WTC11 (cell line): ENCODE measurements at regions not wholly inside any gene's neighbourhood (a gene's known extent, or its start where the extent isn't known, plus 50 kb on each side); places are given as distances from the start of the nearest gene placed in this dataset.

Experiments used
- ATF3 ChIP-seq: sonication (generic); formaldehyde crosslinking; conservative IDR thresholded peaks from 2 replicates; pipeline ENCODE4 v1.8.1; 2022; ENCODE audit warnings: mild to moderate bottlenecking, missing genetic modification reagents
- CTCF ChIP-seq: fragments of 200-600 bp; IDR thresholded peaks from 2 replicates; pipeline ENCODE4 v1.8.0; 2022; ENCODE audit warnings: antibody characterized with exemption
- ESRRA ChIP-seq: sonication (generic); formaldehyde crosslinking; IDR thresholded peaks from 2 replicates; pipeline ENCODE4 v1.8.1; 2022; ENCODE audit warnings: mild to moderate bottlenecking, missing genetic modification reagents, borderline replicate concordance
- ETV6 ChIP-seq: sonication (generic); formaldehyde crosslinking; IDR thresholded peaks from 2 replicates; pipeline ENCODE4 v1.8.1; 2022; ENCODE audit warnings: mild to moderate bottlenecking, missing genetic modification reagents
- KAT7 ChIP-seq: sonication (generic); formaldehyde crosslinking; IDR thresholded peaks from 2 replicates; pipeline ENCODE4 v1.8.1; 2023; ENCODE audit warnings: missing genetic modification reagents, mild to moderate bottlenecking, borderline replicate concordance
- NFE2L1 ChIP-seq: sonication (generic); formaldehyde crosslinking; IDR thresholded peaks from 2 replicates; pipeline ENCODE4 v1.8.1; 2023; ENCODE audit warnings: missing genetic modification reagents
- NR2C2 ChIP-seq: sonication (generic); formaldehyde crosslinking; IDR thresholded peaks from 2 replicates; pipeline ENCODE4 v1.8.0; 2022; ENCODE audit warnings: mild to moderate bottlenecking, missing genetic modification reagents
- NR3C1 ChIP-seq: sonication (generic); formaldehyde crosslinking; conservative IDR thresholded peaks from 2 replicates; pipeline ENCODE4 v1.8.1; 2023; ENCODE audit warnings: low read depth, mild to moderate bottlenecking, missing genetic modification reagents
- SMAD3 ChIP-seq: sonication (generic); formaldehyde crosslinking; IDR thresholded peaks from 2 replicates; pipeline ENCODE4 v1.8.0; 2022; ENCODE audit warnings: missing genetic modification reagents, mild to moderate bottlenecking, borderline replicate concordance
- TP53 ChIP-seq: sonication (generic); formaldehyde crosslinking; IDR thresholded peaks from 2 replicates; pipeline ENCODE4 v1.8.1; 2023; ENCODE audit warnings: mild to moderate bottlenecking, missing genetic modification reagents
- ZNF138 ChIP-seq: sonication (generic); formaldehyde crosslinking; conservative IDR thresholded peaks from 2 replicates; pipeline ENCODE4 v1.8.1; 2022; ENCODE audit warnings: mild to moderate bottlenecking, moderate library complexity, missing genetic modification reagents
- ZNF532 ChIP-seq: fragments of 250-450 bp; sonication (Bioruptor Pico); IDR thresholded peaks from 2 replicates; pipeline ENCODE4 v1.9.0; 2021; ENCODE audit warnings: mild to moderate bottlenecking, borderline replicate concordance

GRCh38 chr13:31517599-31517998, 221.7 kb upstream of the RXFP2 start:
- TF ChIP-seq NFE2L1 (CRISPR knock-in tag) (no peak), NR2C2 (CRISPR knock-in tag) (no peak), NR3C1 (CRISPR knock-in tag) (no peak), ETV6 (CRISPR knock-in tag) (no peak), ZNF138 (no peak), CTCF (no peak), SMAD3 (CRISPR knock-in tag) (no peak), KAT7 (no peak), ESRRA (CRISPR knock-in tag) (no peak), TP53 (no peak), ZNF532 (CRISPR knock-in tag) (no peak), ATF3 (CRISPR knock-in tag) (no peak)
